ENCODE measurements at regions not wholly inside any gene's neighbourhood (a gene's known extent, or its start where the extent isn't known, plus 50 kb on each side); places are given as distances from the start of the nearest gene placed in this dataset.
"Not testable (repeated sequence)": the region's sequence is repeated elsewhere in the genome, so short reads cannot be mapped to it uniquely, and the experiment has no call there.

GRCh38 chr4:49117951-49118350 lies 131.9 kb downstream of the CWH43 start:
- Mint-ChIP-seq H3K36me3 (ENCODE audit: low read depth) (peaks cover 40% of the 10 kb centered on the region), H3K9me3 (peaks cover 75% of the 10 kb centered on the region)
- not testable (repeated sequence) for H3K27me3 Mint-ChIP-seq (ENCODE audit: insufficient read depth); H3K4me1 Mint-ChIP-seq (ENCODE audit: low read depth); H3K4me3 Mint-ChIP-seq; H3K27ac Mint-ChIP-seq; DNase-seq

GRCh38 chr4:49118379-49119212 lies 132.5 kb downstream of the CWH43 start:
- H3K4me1 Mint-ChIP-seq (ENCODE audit: low read depth); H3K4me3 Mint-ChIP-seq; H3K27me3 Mint-ChIP-seq (ENCODE audit: insufficient read depth); DNase-seq; H3K27ac Mint-ChIP-seq: not testable (repeated sequence)
- Mint-ChIP-seq H3K36me3 (ENCODE audit: low read depth) (peaks cover 37% of the 10 kb centered on the region), H3K9me3 (peaks cover 71% of the 10 kb centered on the region)

- H3K4me3 Mint-ChIP-seq; H3K27me3 Mint-ChIP-seq (ENCODE audit: insufficient read depth); DNase-seq; H3K27ac Mint-ChIP-seq; H3K4me1 Mint-ChIP-seq (ENCODE audit: low read depth): not testable (repeated sequence)
- H3K36me3 Mint-ChIP-seq (ENCODE audit: low read depth) = peaks cover 34% of the 10 kb centered on the region
- peaks cover 65% of the 10 kb centered on the region for H3K9me3 Mint-ChIP-seq
These were observed 133.3 kb downstream of the CWH43 start for GRCh38 chr4:49119345-49119744.

GRCh38 chr4:49120042-49120779 lies 134.1 kb downstream of the CWH43 start:
- H3K4me3 Mint-ChIP-seq; H3K4me1 Mint-ChIP-seq (ENCODE audit: low read depth); H3K27ac Mint-ChIP-seq; H3K27me3 Mint-ChIP-seq (ENCODE audit: insufficient read depth): not testable (repeated sequence)
- Mint-ChIP-seq H3K36me3 (ENCODE audit: low read depth) (peaks cover 33% of the 10 kb centered on the region), H3K9me3 (peaks cover 56% of the 10 kb centered on the region)
- DNase-seq = peak; percentile 45

- not testable (repeated sequence) for H3K4me3 Mint-ChIP-seq; H3K27ac Mint-ChIP-seq; H3K27me3 Mint-ChIP-seq (ENCODE audit: insufficient read depth); H3K4me1 Mint-ChIP-seq (ENCODE audit: low read depth)
- Mint-ChIP-seq H3K9me3 (peaks cover 54% of the 10 kb centered on the region), H3K36me3 (ENCODE audit: low read depth) (peaks cover 33% of the 10 kb centered on the region)
- peak; percentile 44 for DNase-seq
These were observed 134.7 kb downstream of the CWH43 start for GRCh38 chr4:49120804-49121203.

GRCh38 chr4:49126443-49126842 lies 140.4 kb downstream of the CWH43 start:
- H3K9me3 Mint-ChIP-seq = peaks cover 32% of the 10 kb centered on the region
- H3K27ac Mint-ChIP-seq; DNase-seq; H3K27me3 Mint-ChIP-seq (ENCODE audit: insufficient read depth); H3K4me3 Mint-ChIP-seq; H3K36me3 Mint-ChIP-seq (ENCODE audit: low read depth); H3K4me1 Mint-ChIP-seq (ENCODE audit: low read depth): not testable (repeated sequence)

- H3K27me3 Mint-ChIP-seq (ENCODE audit: insufficient read depth); H3K27ac Mint-ChIP-seq; H3K36me3 Mint-ChIP-seq (ENCODE audit: low read depth); H3K4me3 Mint-ChIP-seq; DNase-seq; H3K4me1 Mint-ChIP-seq (ENCODE audit: low read depth): not testable (repeated sequence)
- H3K9me3 Mint-ChIP-seq = peaks cover 35% of the 10 kb centered on the region
These were observed 140.8 kb downstream of the CWH43 start for GRCh38 chr4:49126858-49127257.

- H3K27ac Mint-ChIP-seq; H3K4me3 Mint-ChIP-seq; DNase-seq; H3K27me3 Mint-ChIP-seq (ENCODE audit: insufficient read depth); H3K4me1 Mint-ChIP-seq (ENCODE audit: low read depth): not testable (repeated sequence)
- Mint-ChIP-seq H3K9me3 (peaks cover 42% of the 10 kb centered on the region), H3K36me3 (ENCODE audit: low read depth) (peaks cover 10% of the 10 kb centered on the region; the same call in 1 of the 2 replicates)
These were observed 143.3 kb downstream of the CWH43 start for GRCh38 chr4:49129385-49129784.

GRCh38 chr4:49129870-49130269 lies 143.8 kb downstream of the CWH43 start:
- not testable (repeated sequence) for H3K4me3 Mint-ChIP-seq; H3K4me1 Mint-ChIP-seq (ENCODE audit: low read depth); H3K27ac Mint-ChIP-seq; H3K27me3 Mint-ChIP-seq (ENCODE audit: insufficient read depth); DNase-seq
- H3K36me3 Mint-ChIP-seq (ENCODE audit: low read depth) = peaks cover 12% of the 10 kb centered on the region; the same call in 1 of the 2 replicates
- peaks cover 47% of the 10 kb centered on the region for H3K9me3 Mint-ChIP-seq

- not testable (repeated sequence) for H3K27ac Mint-ChIP-seq; H3K4me1 Mint-ChIP-seq (ENCODE audit: low read depth); DNase-seq; H3K27me3 Mint-ChIP-seq (ENCODE audit: insufficient read depth); H3K4me3 Mint-ChIP-seq
- Mint-ChIP-seq H3K9me3 (peaks cover 50% of the 10 kb centered on the region), H3K36me3 (ENCODE audit: low read depth) (peaks cover 13% of the 10 kb centered on the region; the same call in 1 of the 2 replicates)
These were observed 144.6 kb downstream of the CWH43 start for GRCh38 chr4:49130724-49131123.

- H3K4me1 Mint-ChIP-seq (ENCODE audit: low read depth); DNase-seq; H3K4me3 Mint-ChIP-seq; H3K27me3 Mint-ChIP-seq (ENCODE audit: insufficient read depth); H3K27ac Mint-ChIP-seq: not testable (repeated sequence)
- peaks cover 18% of the 10 kb centered on the region; the same call in 1 of the 2 replicates for H3K36me3 Mint-ChIP-seq (ENCODE audit: low read depth)
- H3K9me3 Mint-ChIP-seq = peaks cover 45% of the 10 kb centered on the region
These were observed 151.0 kb downstream of the CWH43 start for GRCh38 chr4:49137043-49137442.

GRCh38 chr4:49137961-49138360 lies 151.9 kb downstream of the CWH43 start:
- Mint-ChIP-seq H3K9me3 (peaks cover 50% of the 10 kb centered on the region), H3K36me3 (ENCODE audit: low read depth) (peaks cover 20% of the 10 kb centered on the region; the same call in 1 of the 2 replicates)
- H3K27ac Mint-ChIP-seq; H3K4me1 Mint-ChIP-seq (ENCODE audit: low read depth); DNase-seq; H3K27me3 Mint-ChIP-seq (ENCODE audit: insufficient read depth); H3K4me3 Mint-ChIP-seq: not testable (repeated sequence)

- H3K36me3 Mint-ChIP-seq (ENCODE audit: low read depth) = peaks cover 24% of the 10 kb centered on the region; the same call in 1 of the 2 replicates
- DNase-seq; H3K27ac Mint-ChIP-seq; H3K27me3 Mint-ChIP-seq (ENCODE audit: insufficient read depth); H3K4me1 Mint-ChIP-seq (ENCODE audit: low read depth); H3K4me3 Mint-ChIP-seq: not testable (repeated sequence)
- peaks cover 54% of the 10 kb centered on the region for H3K9me3 Mint-ChIP-seq
These were observed 152.7 kb downstream of the CWH43 start for GRCh38 chr4:49138818-49139217.

- peaks cover 24% of the 10 kb centered on the region; the same call in 1 of the 2 replicates for H3K36me3 Mint-ChIP-seq (ENCODE audit: low read depth)
- H3K4me3 Mint-ChIP-seq; H3K27me3 Mint-ChIP-seq (ENCODE audit: insufficient read depth); H3K27ac Mint-ChIP-seq; H3K4me1 Mint-ChIP-seq (ENCODE audit: low read depth); DNase-seq: not testable (repeated sequence)
- peaks cover 54% of the 10 kb centered on the region for H3K9me3 Mint-ChIP-seq
These were observed 153.4 kb downstream of the CWH43 start for GRCh38 chr4:49139513-49139912.

All from HFFc6 (cell line).